SJSA1 (cell line): ENCODE measurements at regions not wholly inside any gene's neighbourhood (a gene's known extent, or its start where the extent isn't known, plus 50 kb on each side); places are given as distances from the start of the nearest gene placed in this dataset.

Experiments used
- DNase-seq, 2 experiments: peaks; one replicate each; pipeline ENCODE4 v3.0.0-alpha.2; 2015 to 2020; ENCODE audit warnings: low spot score in 2 of 2, low read depth in 1 of 2
- H3K27ac ChIP-seq: fragments of 250-450 bp; sonication (Bioruptor Pico); 2 replicates; pipeline ENCODE4 v1.5.1; 2020; ENCODE audit warnings: mild to moderate bottlenecking, moderate library complexity
- H3K27me3 ChIP-seq: fragments of 250-450 bp; sonication (Bioruptor Pico); replicated peaks from 2 replicates; pipeline ENCODE4 v1.5.1; 2020; ENCODE audit warnings: mild to moderate bottlenecking, moderate library complexity
- H3K36me3 ChIP-seq: fragments of 250-450 bp; sonication (Bioruptor Pico); 2 replicates; pipeline ENCODE4 v1.5.1; 2020; ENCODE audit warnings: mild to moderate bottlenecking
- H3K4me1 ChIP-seq: fragments of 250-450 bp; sonication (Bioruptor Pico); replicated peaks from 2 replicates; pipeline ENCODE4 v1.6.1; 2021; ENCODE audit warnings: mild to moderate bottlenecking
- H3K4me3 ChIP-seq: fragments of 250-450 bp; sonication (Bioruptor Pico); 2 replicates; pipeline ENCODE4 v1.5.1; 2020; ENCODE audit warnings: mild to moderate bottlenecking
- H3K9me3 ChIP-seq: fragments of 250-450 bp; sonication (Bioruptor Pico); replicated peaks from 2 replicates; pipeline ENCODE4 v1.5.1; 2020; ENCODE audit warnings: mild to moderate bottlenecking

DNA sequence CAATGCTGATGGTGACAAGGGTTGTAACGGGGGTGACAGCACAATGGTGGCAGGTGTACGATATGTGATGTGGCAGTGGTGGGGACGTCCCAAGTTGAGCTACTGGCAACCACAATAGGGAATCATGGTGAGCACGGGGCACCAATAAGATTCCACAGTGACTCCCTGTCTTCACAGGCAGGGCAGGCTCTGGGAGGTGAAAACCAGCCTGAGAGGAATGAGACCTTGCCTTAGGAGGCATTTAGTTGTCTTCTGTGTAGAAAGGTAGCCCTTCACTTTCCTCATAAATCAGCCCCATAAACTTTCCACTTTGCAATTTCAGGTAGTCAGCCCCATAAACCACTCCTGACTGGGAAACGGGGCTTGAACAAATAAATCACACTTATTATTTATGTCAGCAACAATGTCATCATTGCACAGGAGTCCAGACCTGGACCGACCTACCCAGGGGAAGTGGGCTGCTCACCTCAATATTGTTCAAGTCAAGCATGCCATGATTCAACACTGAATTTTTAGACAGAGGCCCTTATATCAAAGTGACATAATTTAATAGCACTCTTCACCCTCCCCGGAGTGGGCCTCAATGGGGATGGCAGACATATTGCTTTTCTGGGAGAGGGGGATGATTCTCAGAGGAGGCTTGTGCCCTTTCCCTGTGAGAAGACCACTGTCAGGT lies 150.8 kb downstream of the CDC5L start:
- no peaks in the 10 kb centered on the region; the same call in 1 of the 2 replicates for H3K9me3 ChIP-seq
- DNase-seq, result peak in 1 of 2 experiments; percentile 15
- H3K36me3 ChIP-seq, result no peaks in the 10 kb centered on the region
- no peaks in the 10 kb centered on the region for H3K27me3 ChIP-seq
- no peak overlapping the region for H3K4me3 ChIP-seq
- no peak overlapping the region for H3K27ac ChIP-seq
- peaks cover 27% of the 10 kb centered on the region for H3K4me1 ChIP-seq

DNA sequence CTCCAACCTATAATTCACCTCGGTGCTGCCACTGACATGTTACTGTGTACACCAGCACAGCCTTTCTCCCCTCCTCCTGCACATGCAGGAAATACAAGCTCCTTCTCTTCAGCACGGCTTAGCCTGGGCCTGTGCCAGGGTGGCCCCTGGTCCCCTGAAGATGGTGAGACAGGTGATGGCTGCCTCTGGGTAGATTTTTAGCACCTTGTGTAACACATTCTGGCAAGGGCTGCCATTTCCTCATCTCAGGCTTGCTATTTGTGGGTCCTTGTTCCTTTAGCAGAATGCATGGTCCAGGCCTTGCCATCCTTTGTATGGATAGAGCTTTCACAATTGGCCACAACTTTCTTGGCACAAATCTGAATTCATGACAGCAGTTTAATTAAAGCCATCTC lies 151.3 kb downstream of the CDC5L start:
- Histone ChIP-seq H3K27ac (no peak overlapping the region), H3K4me3 (no peak overlapping the region), H3K27me3 (no peaks in the 10 kb centered on the region), H3K4me1 (peaks cover 32% of the 10 kb centered on the region), H3K36me3 (no peaks in the 10 kb centered on the region), H3K9me3 (no peaks in the 10 kb centered on the region; the same call in 1 of the 2 replicates)
- DNase-seq, result peak in 1 of 2 experiments; percentile 28

DNA sequence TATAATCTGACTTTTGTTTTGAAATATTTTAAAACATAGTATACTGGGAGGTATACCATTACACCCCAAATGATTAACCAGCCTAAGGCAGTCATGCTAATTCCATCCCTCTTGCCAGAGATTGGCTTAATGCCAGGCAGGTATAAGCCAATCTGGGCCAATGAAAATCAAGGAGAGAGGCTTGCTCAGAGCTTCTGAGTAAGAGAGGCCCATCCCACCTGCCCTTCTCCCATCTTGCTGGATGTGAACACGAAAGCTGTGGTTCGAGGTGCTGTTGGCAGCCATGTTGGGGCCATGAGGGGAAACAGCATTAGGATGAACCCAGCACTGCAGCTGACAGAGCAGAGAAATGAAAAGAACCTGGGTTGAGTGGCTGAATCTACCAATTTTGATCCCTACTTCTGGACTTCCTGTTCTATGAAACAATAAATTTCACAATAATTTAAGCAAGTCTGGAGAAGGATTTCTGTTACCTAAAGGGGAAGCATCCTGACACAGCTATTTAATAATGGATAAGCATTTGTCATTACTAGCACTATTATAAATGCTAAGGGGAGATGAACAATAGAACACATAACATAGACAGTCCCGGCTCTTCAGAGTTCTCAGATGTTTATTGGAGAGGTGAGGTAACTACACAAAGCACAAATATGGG lies 152.3 kb downstream of the CDC5L start:
- no peak overlapping the region for H3K4me3 ChIP-seq
- no peak overlapping the region for H3K27ac ChIP-seq
- DNase-seq, result peak in 1 of 2 experiments; percentile 19
- no peaks in the 10 kb centered on the region for H3K36me3 ChIP-seq
- H3K27me3 ChIP-seq, result no peaks in the 10 kb centered on the region
- peaks cover 32% of the 10 kb centered on the region for H3K4me1 ChIP-seq
- no peaks in the 10 kb centered on the region; the same call in 1 of the 2 replicates for H3K9me3 ChIP-seq

DNA sequence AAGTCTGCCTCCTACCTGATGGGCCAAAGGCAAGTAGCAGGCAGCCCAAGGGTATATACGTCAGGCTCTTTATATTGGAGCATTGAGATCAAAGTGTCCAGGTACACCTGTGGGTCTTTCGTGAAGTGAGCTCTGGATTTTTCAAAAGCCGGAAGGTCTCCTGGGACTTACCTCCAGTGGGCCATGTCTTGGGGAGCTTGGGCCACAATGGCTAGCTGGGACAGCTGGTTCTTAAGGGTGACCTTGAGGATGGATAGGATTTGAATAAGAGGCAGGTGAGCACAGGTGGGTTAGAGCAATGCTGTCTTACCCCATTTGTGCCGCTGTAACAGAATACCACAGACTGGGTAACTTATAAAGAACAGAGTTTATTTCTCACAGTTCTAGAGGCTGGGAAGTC lies 153.4 kb downstream of the CDC5L start:
- H3K27me3 ChIP-seq, result no peaks in the 10 kb centered on the region
- H3K4me1 ChIP-seq, result peaks cover 32% of the 10 kb centered on the region
- peak in 1 of 2 experiments; percentile 23 for DNase-seq
- no peaks in the 10 kb centered on the region for H3K36me3 ChIP-seq
- no peaks in the 10 kb centered on the region; the same call in 1 of the 2 replicates for H3K9me3 ChIP-seq
- H3K27ac ChIP-seq, result no peak overlapping the region
- H3K4me3 ChIP-seq, result no peak overlapping the region

GRCh38 chr6:44542401-44543116 lies 155.1 kb downstream of the CDC5L start:
- Histone ChIP-seq H3K36me3 (no peaks in the 10 kb centered on the region), H3K27me3 (no peaks in the 10 kb centered on the region), H3K4me1 (peaks cover 32% of the 10 kb centered on the region), H3K9me3 (no peaks in the 10 kb centered on the region; the same call in 1 of the 2 replicates), H3K4me3 (peak overlapping the region; percentile 27), H3K27ac (peak overlapping the region; percentile 88)
- peak; percentile 58 to 83 for DNase-seq

- peak overlapping the region; percentile 88; the same call in 1 of the 2 replicates for H3K27ac ChIP-seq
- H3K4me1 ChIP-seq, result peaks cover 32% of the 10 kb centered on the region
- DNase-seq, result no peak
- H3K4me3 ChIP-seq, result no peak overlapping the region
- H3K27me3 ChIP-seq, result no peaks in the 10 kb centered on the region
- no peaks in the 10 kb centered on the region; the same call in 1 of the 2 replicates for H3K9me3 ChIP-seq
- no peaks in the 10 kb centered on the region for H3K36me3 ChIP-seq
Observed at GRCh38 chr6:44543664-44544063, 156.2 kb downstream of the CDC5L start.

GRCh38 chr6:44545224-44545623 lies 157.7 kb downstream of the CDC5L start:
- no peaks in the 10 kb centered on the region for H3K36me3 ChIP-seq
- no peaks in the 10 kb centered on the region; the same call in 1 of the 2 replicates for H3K9me3 ChIP-seq
- H3K27me3 ChIP-seq, result no peaks in the 10 kb centered on the region
- no peak overlapping the region for H3K4me3 ChIP-seq
- DNase-seq, result no peak
- peaks cover 29% of the 10 kb centered on the region for H3K4me1 ChIP-seq
- H3K27ac ChIP-seq, result no peak overlapping the region

- no peak overlapping the region for H3K27ac ChIP-seq
- DNase-seq, result no peak
- no peak overlapping the region for H3K4me3 ChIP-seq
Observed at GRCh38 chr6:44548319-44548718, 160.8 kb downstream of the CDC5L start.

DNA sequence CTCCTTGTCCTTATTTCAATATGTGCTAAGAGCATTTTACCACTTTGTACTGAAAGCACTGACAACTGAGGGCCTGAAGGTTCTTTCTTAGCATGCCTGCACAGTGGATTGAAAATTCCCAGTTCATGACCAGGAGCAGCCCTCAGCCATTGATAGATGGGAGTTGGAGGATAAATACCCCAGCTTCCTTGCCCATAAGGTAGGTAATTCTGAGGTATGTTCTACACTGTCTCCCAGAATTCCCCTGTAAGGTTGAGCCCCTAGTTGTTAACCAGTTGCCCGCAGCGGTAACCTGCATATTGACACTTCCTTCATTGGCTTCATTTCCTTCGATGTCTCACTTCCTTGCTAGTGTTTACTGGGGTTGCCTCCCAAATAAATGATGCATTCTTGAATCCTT lies 162.0 kb downstream of the CDC5L start:
- H3K4me1 ChIP-seq, result no peaks in the 10 kb centered on the region
- no peaks in the 10 kb centered on the region for H3K9me3 ChIP-seq
- no peak for DNase-seq
- H3K27me3 ChIP-seq, result no peaks in the 10 kb centered on the region
- no peak overlapping the region for H3K4me3 ChIP-seq
- H3K27ac ChIP-seq, result no peak overlapping the region
- H3K36me3 ChIP-seq, result no peaks in the 10 kb centered on the region

More at GRCh38 chr6:44548319-44548718, 160.8 kb downstream of the CDC5L start:
- Histone ChIP-seq H3K4me1 (peaks cover 5% of the 10 kb centered on the region), H3K36me3 (no peaks in the 10 kb centered on the region), H3K27me3 (no peaks in the 10 kb centered on the region), H3K9me3 (no peaks in the 10 kb centered on the region)

DNA sequence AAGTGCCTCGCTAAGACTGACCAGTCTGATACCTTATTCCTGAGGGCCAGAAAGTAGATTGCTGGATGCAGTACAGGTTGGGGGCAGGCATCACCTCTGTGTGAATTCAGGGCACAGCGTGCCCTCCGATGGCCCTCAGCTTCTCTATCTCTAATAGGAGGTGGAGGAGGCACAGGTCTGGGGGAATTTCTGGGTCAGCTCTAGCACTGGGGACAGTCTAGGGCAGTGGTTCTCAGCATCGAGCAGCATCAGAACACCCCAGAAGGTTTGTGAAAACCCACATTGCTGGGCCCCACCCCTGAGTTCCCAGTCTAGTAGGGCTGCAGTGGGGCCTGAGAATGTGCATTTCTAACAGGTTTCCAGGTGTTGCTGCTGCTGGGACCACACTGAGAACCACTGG lies 166.7 kb downstream of the CDC5L start:
- no peak for DNase-seq
- Histone ChIP-seq H3K27me3 (no peaks in the 10 kb centered on the region), H3K9me3 (no peaks in the 10 kb centered on the region), H3K27ac (no peak overlapping the region), H3K36me3 (no peaks in the 10 kb centered on the region), H3K4me1 (peaks cover 12% of the 10 kb centered on the region), H3K4me3 (no peak overlapping the region)

- H3K27me3 ChIP-seq, result no peaks in the 10 kb centered on the region
- H3K36me3 ChIP-seq, result no peaks in the 10 kb centered on the region
- no peak for DNase-seq
- peaks cover 19% of the 10 kb centered on the region for H3K4me1 ChIP-seq
- H3K27ac ChIP-seq, result no peak overlapping the region
- H3K4me3 ChIP-seq, result no peak overlapping the region
- no peaks in the 10 kb centered on the region for H3K9me3 ChIP-seq
Observed at GRCh38 chr6:44554861-44555260, 167.4 kb downstream of the CDC5L start.

DNA sequence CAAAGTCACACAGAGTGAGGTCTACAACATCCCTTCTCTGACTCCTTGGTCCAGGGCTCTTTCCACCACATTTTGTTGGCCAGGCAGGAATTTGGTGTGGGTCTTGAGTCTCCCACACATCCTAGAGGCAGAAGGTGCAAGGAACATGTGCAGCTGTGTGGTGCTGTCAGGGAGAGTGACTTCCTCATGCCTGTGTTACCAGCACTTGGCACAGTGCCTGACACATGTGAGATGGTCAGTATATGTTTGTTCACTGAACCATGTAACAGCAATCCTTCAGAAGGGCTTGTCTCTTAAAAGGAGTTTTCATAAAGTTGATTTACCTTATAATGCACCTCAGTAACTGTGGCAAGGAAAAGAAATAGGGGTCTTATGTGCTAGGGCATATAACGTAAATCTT lies 168.5 kb downstream of the CDC5L start:
- Histone ChIP-seq H3K9me3 (no peaks in the 10 kb centered on the region), H3K4me3 (no peak overlapping the region), H3K36me3 (no peaks in the 10 kb centered on the region), H3K27ac (no peak overlapping the region), H3K4me1 (peaks cover 22% of the 10 kb centered on the region), H3K27me3 (no peaks in the 10 kb centered on the region)
- no peak for DNase-seq

DNA sequence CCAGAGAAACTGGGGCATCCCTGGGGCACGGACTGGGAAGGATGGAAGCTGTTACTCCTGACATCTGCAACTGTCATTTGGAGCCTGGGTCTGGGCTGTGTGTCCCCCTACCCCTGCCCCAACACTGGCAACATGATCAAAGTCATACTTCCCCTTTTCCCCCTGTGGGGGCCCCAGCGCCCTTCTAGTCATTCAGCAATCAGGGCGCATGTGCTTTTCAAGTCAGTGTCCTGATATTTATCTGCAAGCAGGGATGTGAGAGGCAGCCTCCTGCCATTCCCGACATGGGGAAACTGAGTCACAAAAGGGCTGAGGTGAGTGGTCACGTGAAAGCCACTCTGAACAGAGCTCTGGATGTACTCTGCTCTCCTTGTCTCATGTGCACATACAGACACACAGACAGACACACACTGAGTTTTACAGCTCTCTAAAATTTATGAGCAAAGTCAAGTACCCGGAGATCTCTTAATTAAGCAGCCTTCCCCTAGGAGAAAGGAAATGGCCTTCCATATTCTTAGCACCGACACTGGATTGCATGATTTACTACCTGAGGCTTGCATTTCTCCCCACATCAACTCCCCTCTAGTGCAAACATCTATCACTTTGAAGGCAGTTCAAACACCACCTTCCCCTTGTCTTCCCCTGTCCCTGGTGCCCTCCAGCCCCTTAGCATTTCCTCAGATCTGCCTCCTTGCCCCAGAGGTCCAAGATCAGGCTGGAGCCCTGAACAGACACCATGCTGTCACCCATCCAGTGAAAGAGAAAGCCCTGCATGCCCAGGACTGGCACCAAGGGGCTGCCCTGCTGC lies 170.7 kb downstream of the CDC5L start:
- no peaks in the 10 kb centered on the region for H3K27me3 ChIP-seq
- no peaks in the 10 kb centered on the region for H3K9me3 ChIP-seq
- no peaks in the 10 kb centered on the region for H3K36me3 ChIP-seq

More for the DNA sequence above, 170.7 kb downstream of the CDC5L start:
- H3K27ac ChIP-seq, result peak overlapping the region; percentile 38
- peaks cover 36% of the 10 kb centered on the region for H3K4me1 ChIP-seq
- H3K4me3 ChIP-seq, result no peak overlapping the region
- DNase-seq, result no peak
